LoVo (cell line): ENCODE measurements at regions not wholly inside any gene's neighbourhood (a gene's known extent, or its start where the extent isn't known, plus 50 kb on each side); places are given as distances from the start of the nearest gene placed in this dataset.
"Not testable (repeated sequence)": the region's sequence is repeated elsewhere in the genome, so short reads cannot be mapped to it uniquely, and the experiment has no call there.

Experiments used
- DNase-seq: peaks from one replicate; pipeline ENCODE4 v3.0.0-alpha.2; 2016; ENCODE audit warnings: low spot score

DNA sequence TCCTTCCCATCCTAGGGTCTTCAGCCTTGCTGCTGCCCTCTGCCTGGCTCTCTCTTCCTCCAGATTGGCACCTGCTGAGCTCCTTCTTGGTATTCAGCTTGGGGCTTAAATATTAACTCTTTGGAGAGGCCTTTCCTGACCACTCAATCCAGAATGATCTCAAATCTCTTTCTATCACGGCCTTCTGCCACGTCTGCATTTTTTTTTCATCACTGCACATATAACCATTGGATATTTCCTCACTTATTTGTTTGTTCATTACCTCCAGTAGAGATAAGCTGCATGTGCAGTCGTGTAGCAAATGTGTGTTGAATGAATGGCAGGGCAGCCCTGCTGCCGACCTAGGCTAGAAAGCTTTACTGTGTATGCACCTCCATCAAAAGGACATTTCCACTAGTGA is 51.6 kb upstream of the MPP7 start:
- no peak for DNase-seq

- no peak for DNase-seq
These were observed 52.5 kb upstream of the MPP7 start for GRCh38 chr10:28355376-28355775.

DNA sequence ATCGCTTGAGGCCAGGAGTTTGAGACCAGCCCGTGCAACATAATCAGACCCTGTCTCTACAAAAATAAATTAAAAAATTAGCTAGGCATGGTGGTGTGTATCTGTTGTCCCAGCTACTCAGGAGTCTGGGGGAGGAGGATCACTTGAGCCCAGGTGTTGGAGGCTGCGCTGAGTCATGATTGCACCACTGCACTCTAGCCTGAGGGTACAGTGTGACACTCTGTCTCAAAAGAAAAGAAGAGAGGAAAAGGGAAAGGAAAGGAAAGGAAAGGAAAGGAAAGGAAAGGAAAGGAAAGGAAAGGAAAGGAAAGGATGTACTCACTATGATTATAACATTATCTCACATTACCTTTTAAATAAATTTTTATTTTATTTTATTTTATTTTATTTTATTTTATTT is 56.5 kb upstream of the MPP7 start:
- no peak for DNase-seq

- DNase-seq = no peak
These were observed 57.3 kb upstream of the MPP7 start for GRCh38 chr10:28360175-28360574.

DNA sequence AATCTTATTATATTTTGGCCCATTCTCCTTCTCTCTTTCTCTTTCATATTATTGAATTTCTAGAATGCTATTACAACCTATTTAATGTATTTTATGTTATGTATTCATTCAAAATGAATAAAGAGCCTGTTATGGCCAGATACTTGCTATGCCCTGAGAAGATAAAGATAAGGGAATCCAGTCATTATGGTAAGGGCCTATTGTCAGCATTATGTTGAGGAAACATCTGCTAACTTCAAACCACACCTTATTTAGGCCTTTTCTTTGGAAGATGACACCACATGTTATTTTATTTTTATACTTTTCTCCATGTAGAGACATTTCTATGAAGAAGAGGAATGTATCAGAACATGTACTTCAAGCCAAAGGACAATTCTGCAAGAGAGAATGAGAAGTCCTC is 60.5 kb upstream of the MPP7 start:
- DNase-seq = no peak

DNA sequence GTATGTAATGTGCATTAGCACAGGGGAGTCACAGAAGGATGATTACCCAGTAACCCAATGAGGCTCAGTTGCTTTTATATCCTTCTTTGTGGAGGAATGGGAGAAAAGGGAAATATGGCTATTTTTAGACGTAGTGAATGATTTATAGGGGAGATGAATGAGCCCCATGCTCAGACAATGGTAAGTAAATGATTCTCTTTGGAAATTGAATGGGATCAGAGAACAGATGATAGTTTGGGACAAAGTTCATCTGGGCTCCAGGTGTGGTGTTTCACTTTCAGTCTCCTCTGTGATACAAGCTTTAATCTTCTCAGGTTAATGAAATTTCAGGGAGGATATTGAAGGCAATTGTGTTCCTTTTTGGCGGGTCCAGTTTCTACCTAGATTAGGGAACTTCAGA is 63.0 kb upstream of the MPP7 start:
- DNase-seq = peak; percentile 22

DNA sequence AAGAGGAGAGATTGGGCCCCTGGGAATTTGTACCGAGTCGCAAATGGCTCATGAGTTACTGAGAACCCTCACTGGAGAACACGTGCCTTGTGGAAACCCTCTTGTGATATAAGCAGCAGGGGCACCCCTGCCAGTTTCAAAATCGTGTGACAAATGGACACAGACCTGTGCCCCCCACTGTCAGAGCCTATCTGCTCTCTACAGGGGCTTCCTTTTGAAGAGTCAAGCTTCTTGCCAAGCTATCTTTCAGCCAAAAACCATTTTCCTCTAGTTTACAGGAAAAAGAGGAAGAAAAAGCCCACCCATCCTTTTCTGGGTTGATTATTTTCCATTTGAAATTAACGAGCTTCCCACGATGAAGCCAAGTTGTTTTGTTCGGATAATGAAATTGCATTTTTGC is 64.1 kb upstream of the MPP7 start:
- no peak for DNase-seq

DNA sequence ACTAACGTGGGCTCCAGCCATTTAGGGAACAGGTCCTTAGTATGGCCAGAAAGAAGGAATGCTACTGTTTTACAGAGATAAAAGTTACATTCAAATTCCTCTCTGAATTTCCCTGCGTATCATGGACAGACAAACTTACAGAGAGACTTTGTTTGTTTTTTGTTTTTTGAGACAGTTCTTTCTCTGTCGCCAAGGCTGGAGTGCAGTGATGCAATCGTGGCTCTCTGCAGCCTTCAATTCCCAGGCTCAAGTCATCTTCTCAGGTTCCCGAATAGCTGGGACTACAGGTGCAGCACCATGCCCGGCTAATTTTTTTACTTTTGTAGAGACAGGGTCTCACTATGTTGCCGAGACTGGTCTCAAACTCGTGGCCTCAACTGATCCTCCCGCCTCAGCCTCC is 64.5 kb upstream of the MPP7 start:
- DNase-seq = no peak

DNA sequence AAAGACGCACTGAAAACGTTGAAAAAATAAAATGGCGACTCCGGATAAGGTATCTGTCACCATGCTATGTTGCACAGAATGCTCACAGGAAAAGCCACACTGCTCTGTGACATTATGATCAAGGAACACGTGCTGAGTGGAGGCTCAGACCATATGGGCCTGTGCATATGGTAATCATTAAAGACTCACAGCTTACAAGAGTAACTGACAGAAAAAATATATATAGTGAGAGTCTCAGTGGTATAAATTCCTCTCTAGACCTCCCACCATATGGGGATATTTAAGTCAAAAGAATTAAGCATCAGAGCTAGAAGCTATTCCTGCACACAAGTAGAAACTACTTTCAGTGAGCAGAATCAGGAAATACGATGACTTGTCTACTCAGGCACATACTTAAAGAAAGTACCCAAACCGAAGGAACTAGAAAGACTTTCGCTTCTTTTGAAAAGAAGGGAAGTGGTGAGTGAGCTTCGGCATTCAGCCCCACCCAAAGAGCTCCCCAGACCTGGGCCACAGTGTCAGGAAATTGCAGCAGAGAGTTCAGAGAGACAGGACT is 65.1 kb upstream of the MPP7 start:
- DNase-seq = no peak

DNA sequence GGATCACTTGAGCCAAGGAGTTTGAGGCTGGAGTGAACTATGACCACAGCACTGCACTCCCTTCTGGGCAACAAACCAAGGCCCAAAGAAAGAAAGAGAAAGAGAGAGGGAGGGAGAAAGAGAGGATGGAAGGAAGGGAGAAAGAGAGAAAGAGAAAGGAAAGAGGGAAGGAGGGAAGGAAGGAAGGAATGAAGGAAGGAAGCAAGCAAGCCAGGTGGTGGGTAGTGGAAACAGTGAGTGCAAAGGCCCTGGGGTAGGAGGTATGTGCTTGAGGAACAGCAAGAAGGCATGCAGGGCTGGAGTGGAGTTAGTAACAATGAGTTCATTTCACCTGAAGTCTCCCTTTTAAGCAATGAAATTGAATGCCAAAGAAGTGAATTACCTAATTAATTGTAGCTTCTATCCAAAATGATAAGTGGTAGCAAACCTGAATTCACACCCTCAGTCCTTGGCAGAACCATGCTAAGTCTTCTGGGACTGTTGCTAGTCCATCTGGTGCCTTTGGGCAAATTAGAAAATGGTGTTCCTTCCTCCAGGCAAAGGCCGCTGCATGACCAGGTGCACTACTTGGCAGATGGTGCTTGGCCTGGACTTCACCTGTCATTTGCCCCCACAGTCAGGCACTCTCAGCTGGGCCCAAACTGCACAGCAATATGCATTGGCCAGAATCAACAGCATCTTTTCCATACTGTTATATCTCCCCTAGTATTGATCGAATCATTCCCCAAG is 67.4 kb upstream of the MPP7 start:
- DNase-seq = no peak

DNA sequence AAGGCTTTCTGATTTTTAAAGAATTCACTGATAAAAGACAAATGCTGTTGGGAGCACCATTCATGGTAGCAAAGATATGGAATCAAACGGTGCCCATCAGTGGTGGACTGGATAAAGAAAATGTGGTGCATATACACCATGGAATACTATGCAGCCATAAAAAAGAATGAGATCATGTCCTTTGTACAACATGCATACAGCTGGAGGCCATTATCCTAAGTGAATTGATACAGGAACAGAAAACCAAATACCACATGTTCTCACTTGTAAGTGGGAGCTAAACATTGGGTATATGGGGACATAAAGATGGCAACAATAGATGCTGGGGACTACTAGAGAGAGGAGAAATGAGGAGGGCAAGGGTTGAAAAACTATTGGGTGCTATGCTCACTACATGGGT is 68.8 kb upstream of the MPP7 start:
- DNase-seq = not testable (repeated sequence)

DNA sequence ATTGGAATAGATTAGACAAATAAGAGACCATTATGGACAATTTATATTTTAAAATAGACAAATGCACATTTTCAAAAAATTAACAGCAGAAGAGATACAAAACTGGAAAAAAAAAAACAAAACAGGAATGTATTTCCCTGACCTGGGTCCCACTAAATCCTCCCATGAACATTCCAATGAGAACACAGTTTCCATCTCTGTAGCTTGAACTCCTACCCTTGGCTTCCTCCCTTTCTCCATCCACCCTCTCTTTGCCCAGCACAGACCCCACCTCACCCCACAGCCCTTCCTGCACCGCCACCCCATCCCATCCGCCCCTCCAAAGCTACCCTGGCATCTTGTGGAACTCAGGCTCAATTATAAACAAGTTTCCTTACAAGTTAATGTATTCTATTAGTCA is 71.2 kb upstream of the MPP7 start:
- DNase-seq = no peak

DNA sequence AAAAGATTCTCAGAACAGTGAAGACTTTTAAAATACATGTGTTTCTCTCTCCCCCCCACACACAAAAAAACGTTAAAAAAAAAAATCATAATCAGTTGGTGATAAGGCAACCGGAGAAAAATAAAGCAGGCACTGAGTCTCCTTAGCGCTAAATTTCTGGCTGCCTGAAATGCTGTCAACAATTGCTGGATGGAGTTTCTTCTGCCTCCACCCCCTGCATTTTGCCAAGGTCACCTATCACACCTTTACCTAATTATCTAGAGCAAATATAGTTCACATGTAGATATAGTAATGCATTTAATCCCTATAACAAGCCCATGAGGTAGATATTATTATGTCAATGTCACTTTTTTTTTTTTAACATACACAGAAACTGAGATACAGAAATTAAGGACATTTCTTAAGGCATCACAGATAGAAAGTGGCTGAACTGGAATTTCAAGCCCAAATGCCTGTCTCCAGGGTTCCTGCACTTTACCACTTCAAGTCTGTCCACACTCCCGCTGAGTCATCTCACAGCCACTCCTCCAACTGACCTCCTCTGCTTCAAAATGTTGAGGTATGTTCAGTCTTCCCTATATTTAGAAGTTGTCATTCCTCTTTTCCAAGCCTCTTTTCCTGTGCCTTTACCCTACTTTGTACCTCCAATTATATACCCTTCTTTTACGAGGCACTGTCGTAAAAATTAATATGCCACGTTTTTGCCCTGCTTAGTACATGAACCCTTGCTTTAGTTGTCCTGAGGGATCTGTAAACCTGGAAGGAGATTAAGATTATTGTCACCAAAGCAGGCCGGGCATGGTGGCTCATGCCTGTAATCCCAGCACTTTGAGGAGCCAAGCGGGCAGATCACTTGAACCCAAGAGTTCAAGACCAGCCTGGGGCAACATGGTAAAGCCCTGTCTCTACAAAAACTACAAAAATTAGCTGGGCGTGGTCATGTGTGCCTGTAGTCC is 72.8 kb upstream of the MPP7 start:
- peak; percentile 85 for DNase-seq

DNA sequence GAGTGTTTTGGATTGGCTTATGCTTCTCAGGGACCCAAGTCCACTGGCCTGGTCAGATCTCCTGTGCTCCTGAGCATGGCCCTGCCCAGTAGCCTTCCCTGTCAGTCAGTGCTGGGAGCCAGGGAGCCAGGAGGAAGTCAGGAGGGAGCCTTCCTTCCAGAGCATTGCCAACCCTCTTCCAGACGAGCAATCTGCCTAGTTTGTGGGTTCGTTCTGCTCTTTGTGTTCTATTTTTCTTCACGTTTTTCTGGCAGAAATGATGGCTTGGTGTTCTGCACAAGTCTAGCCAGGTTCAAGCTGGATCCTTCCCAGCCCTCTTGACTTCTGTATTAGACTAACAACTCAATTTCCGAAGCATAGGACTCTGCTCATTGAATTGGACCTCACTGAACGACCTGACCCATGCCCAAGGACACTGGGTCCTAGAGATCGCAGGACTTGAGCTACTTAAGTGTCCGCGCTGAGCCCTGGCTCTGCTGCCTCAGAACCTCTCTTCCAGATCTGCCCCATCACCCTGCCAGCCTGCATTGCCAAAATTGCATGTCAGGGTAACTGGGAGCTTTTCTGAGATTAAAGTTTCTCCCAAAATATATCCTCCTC is 76.2 kb upstream of the MPP7 start:
- DNase-seq = no peak

DNA sequence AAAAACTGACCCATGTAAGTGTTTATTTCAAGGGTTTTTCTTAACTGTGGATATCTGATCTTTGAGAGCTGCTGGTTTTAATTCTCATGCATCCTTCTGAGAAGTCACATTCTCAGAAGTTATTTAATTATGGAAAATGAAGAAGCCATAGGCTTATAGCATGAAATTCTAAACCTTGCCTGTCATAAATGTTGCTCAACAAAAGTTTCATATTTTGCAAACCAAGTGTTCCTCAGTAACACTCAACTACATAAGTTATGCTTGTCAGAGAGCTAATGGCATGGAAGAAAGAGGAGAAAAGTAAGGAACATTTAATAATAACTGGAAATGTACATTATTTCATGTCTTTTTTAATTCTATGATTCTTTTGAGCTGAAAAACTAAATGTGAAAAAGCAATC is 78.6 kb upstream of the MPP7 start:
- no peak for DNase-seq

- peak; percentile 83 for DNase-seq
These were observed 79.1 kb upstream of the MPP7 start for GRCh38 chr10:28381903-28382347.

- DNase-seq = no peak
These were observed 79.8 kb upstream of the MPP7 start for GRCh38 chr10:28382525-28383269.

DNA sequence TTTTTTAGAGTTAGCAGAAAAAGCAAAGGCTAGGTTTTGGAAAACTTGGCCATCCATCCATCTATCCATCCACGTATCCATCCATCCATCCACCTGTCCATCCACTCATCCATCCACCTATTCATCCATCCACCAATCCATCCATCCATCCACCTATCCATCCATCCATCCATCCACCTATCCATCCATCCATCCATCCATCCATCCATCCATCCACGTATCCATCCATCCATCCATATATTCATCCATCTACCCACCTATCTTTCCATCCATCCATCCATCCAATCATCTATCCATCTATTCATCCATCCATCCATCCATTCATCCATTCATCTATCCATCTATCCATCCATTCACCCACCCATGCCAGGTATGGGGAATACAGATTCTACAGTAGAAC is 81.7 kb upstream of the MPP7 start:
- DNase-seq = no peak

DNA sequence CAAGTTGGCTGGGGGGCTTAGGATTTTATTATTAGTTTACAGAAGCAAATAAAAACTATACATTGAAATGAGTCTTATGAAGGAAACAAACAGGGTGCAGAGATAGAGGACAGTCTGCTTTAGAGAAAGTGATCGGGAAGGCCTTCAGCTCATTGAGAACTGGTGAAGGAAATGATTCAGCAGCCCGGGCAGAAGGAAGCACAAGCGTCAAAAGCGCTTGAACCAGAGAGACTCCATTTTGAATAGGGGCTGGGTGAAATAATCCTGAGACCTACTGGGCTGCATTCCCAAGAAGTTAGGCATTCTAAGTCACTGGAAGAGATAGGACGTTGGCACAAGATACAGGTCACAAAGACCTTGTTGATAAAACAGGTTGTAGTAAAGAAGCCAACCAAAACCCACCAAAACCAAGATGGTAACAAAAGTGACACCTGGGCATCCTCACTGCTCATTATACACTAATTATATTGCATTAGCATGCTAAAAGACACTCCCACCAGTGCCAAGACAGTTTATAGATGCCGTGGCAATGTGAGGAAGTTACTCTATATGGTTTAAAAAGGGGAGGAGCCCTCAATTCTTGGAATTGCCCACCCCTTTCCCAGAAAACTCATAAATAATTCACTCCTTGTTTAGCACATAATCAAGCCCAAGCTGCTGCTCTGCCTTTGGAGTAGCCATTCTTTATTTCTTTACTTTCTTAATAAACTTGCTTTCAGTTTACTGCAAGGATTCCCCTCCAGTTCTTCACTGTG is 83.1 kb upstream of the MPP7 start:
- no peak for DNase-seq

- no peak for DNase-seq
These were observed 83.6 kb upstream of the MPP7 start for GRCh38 chr10:28386503-28386868.

DNA sequence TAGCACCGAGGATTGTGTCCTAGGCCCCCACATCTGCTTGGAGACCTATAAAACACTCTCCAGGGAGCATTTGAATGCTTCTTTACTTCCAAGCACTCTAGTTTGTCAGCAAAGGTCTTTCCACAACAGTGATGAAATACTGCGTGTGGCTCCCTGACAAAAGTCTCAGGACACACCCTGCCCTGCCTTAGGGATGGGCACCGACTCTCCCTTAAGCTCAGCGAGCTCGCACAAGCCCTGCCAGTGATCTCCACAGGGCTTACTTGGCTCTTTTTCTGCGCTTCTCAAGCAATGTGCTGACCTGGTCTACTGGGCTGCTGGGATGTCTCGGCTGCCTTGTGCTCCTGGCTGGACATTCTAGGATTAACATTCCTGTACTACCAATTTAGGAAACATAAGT is 84.3 kb upstream of the MPP7 start:
- DNase-seq = peak; percentile 61
